Sigmoid colon (tissue), 6 donors: ENCODE measurements at regions not wholly inside any gene's neighbourhood (a gene's known extent, or its start where the extent isn't known, plus 50 kb on each side); places are given as distances from the start of the nearest gene placed in this dataset.

Source experiments
- DNase-seq: peaks from one replicate; pipeline ENCODE4 v3.0.0-alpha.2; 2019
- H3K27ac ChIP-seq, 4 donors: fragments of 200-600 bp; sonication (generic); one replicate each; pipeline ENCODE4 v1.5.1; 2016 to 2019; ENCODE audit warnings: mild to moderate bottlenecking in 1 of 4
- H3K27me3 ChIP-seq, 3 donors: fragments of 200-600 bp; sonication (generic); one replicate each; pipeline ENCODE4 v1.5.1; 2019; ENCODE audit warnings: mild to moderate bottlenecking in 1 of 3
- H3K36me3 ChIP-seq, 4 donors: fragments of 200-600 bp; sonication (generic); one replicate each; pipeline ENCODE4 v1.5.1; 2016 to 2019
- H3K4me1 ChIP-seq, 4 donors: fragments of 200-600 bp; sonication (generic); one replicate each; pipeline ENCODE4 v1.5.1; 2017 to 2019
- H3K4me3 ChIP-seq, 4 donors: fragments of 200-600 bp; sonication (generic); one replicate each; pipeline ENCODE4 v1.5.1; 2017 to 2019; ENCODE audit warnings: mild to moderate bottlenecking in 2 of 4, moderate library complexity in 1 of 4
- H3K9me3 ChIP-seq, 4 donors: fragments of 200-600 bp in 3 of 4; sonication (generic) in 3 of 4; one replicate each; pipeline versions ENCODE4 v1.5.1 to v1.6.1; 2013 to 2019
- CTCF ChIP-seq, 4 experiments: fragments of 450-650 bp in 3 of 4; fragments of 200-600 bp in 1 of 4; IDR thresholded peaks; one replicate each; pipeline ENCODE4 v1.5.1; 2016 to 2019; ENCODE audit warnings: antibody characterized with exemption in 4 of 4, mild to moderate bottlenecking in 3 of 4, moderate library complexity in 2 of 4
- EP300 ChIP-seq, 4 donors: sonication (generic); formaldehyde crosslinking; IDR thresholded peaks; one replicate each; pipeline ENCODE4 v1.6.1; 2017; ENCODE audit warnings: antibody characterized with exemption in 4 of 4
- POLR2A ChIP-seq, 2 donors: fragments of 450-650 bp; IDR thresholded peaks; one replicate each; pipeline ENCODE4 v1.6.1; 2016; ENCODE audit warnings: antibody characterized with exemption in 2 of 2, mild to moderate bottlenecking in 2 of 2, moderate library complexity in 2 of 2
- POLR2AphosphoS5 ChIP-seq, 4 donors: sonication (generic); formaldehyde crosslinking; IDR thresholded peaks; one replicate each; pipeline ENCODE4 v1.6.1; 2017; ENCODE audit warnings: antibody characterized with exemption in 4 of 4
- WGBS, 2 donors: extraction: QIAGEN DNeasy Blood & Tissue Kit; methylation state at CpG; one replicate each; pipeline ENCODE4 v1.1.7; 2013; 5-methylcytosine and 5-hydroxymethylcytosine counted together
- intact Hi-C: fragments of 100-400 bp; cut with DNase I; formaldehyde crosslinking; loops from one replicate; pipeline ENCODE4 v1.15.1; 2023
- donor health status: healthy with polysubstance abuse.
- donor health status: healthy.

- intact Hi-C loops, result no loop called here
- DNase-seq, result no peak
- Histone ChIP-seq H3K4me1 (no peaks in the 10 kb centered on the region), H3K27ac (no peak overlapping the region), H3K36me3 (no peaks in the 10 kb centered on the region), H3K9me3 (no peaks in the 10 kb centered on the region), H3K27me3 (no peaks in the 10 kb centered on the region), H3K4me3 (no peak overlapping the region)
- no peak for TF ChIP-seq EP300 (IDR thresholded peaks at IDR 0.05)
- TF ChIP-seq CTCF (IDR thresholded peaks at IDR 0.05), result peak in 3 of 4 experiments; percentile 29 to 44 (median 40)
- TF ChIP-seq POLR2A (IDR thresholded peaks at IDR 0.05), result no peak
- TF ChIP-seq POLR2AphosphoS5 (IDR thresholded peaks at IDR 0.05), result no peak
- WGBS, 2 donors, result 22 to 30% methylated on average over 12 of the region's 12 CpGs
Observed at GRCh38 chr12:128069359-128069997, 197.5 kb upstream of the TMEM132C start.

DNA sequence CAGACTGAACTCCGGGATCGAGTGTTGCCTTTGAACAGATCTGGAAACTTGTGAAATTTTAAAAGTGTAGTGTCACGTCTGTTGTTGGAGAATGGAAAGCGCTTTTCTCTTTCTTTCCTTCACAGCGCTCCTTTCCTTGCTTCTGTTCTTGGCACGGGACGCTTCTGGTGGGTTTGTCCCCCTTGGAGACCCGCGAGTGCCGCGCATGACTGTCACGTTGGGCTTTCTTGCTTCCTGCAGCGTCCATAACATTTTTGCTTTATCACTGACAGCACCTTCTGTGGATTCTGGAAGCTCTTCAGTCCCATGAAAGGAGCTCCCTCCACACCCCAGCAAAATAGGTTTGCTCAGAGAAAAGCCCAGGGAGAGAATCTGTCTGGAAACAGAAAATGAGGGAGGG lies 193.0 kb upstream of the TMEM132C start:
- Histone ChIP-seq H3K4me3 (no peak overlapping the region), H3K4me1 (no peaks in the 10 kb centered on the region), H3K36me3 (no peaks in the 10 kb centered on the region), H3K9me3 (no peaks in the 10 kb centered on the region), H3K27me3 (no peaks in the 10 kb centered on the region), H3K27ac (no peak overlapping the region)
- intact Hi-C loops, result no loop called here
- 88% methylated on average over 13 of the region's 13 CpGs for WGBS, 2 donors
- no peak for DNase-seq
- TF ChIP-seq POLR2A (IDR thresholded peaks at IDR 0.05) (no peak), CTCF (IDR thresholded peaks at IDR 0.05) (no peak), POLR2AphosphoS5 (IDR thresholded peaks at IDR 0.05) (no peak), EP300 (IDR thresholded peaks at IDR 0.05) (no peak)

GRCh38 chr12:128075332-128075731 lies 191.6 kb upstream of the TMEM132C start:
- Histone ChIP-seq H3K36me3 (no peaks in the 10 kb centered on the region), H3K27ac (no peak overlapping the region), H3K9me3 (no peaks in the 10 kb centered on the region), H3K27me3 (no peaks in the 10 kb centered on the region), H3K4me1 (no peaks in the 10 kb centered on the region), H3K4me3 (no peak overlapping the region)
- intact Hi-C loops, result no loop called here
- 82 to 84% methylated on average over 9 of the region's 9 CpGs for WGBS, 2 donors
- TF ChIP-seq EP300 (IDR thresholded peaks at IDR 0.05), result no peak
- no peak for TF ChIP-seq POLR2AphosphoS5 (IDR thresholded peaks at IDR 0.05)
- TF ChIP-seq POLR2A (IDR thresholded peaks at IDR 0.05), result no peak
- no peak for TF ChIP-seq CTCF (IDR thresholded peaks at IDR 0.05)
- DNase-seq, result no peak

DNA sequence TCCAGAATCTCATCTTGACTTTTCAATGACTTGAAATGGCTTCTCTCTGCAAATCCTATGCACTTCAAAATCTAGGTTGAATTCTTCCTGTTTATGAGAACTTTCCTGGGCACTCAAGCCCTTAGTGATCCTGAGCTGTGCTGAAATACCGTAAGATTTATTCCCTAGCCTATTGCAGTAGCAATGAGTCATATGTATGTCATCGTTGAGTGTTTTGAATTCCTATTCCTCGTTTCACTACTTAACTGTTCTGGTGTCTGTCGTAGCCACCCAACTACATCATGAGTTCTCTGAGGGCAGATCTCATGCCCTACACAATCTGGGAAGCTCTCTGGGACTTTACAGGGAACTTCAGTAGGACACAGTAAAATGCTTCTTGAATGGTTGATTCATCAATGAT lies 190.8 kb upstream of the TMEM132C start:
- H3K27ac ChIP-seq, result no peak overlapping the region
- no peak for DNase-seq
- H3K4me3 ChIP-seq, result no peak overlapping the region
- intact Hi-C loops, result no loop called here
- no peaks in the 10 kb centered on the region for H3K36me3 ChIP-seq
- no peak for TF ChIP-seq CTCF (IDR thresholded peaks at IDR 0.05)
- TF ChIP-seq POLR2A (IDR thresholded peaks at IDR 0.05), result no peak
- TF ChIP-seq EP300 (IDR thresholded peaks at IDR 0.05), result no peak
- peak in 1 of 4 donors; percentile 16 for TF ChIP-seq POLR2AphosphoS5 (IDR thresholded peaks at IDR 0.05)
- no peaks in the 10 kb centered on the region for H3K4me1 ChIP-seq
- H3K27me3 ChIP-seq, result no peaks in the 10 kb centered on the region
- no peaks in the 10 kb centered on the region for H3K9me3 ChIP-seq
- 56 to 78% methylated on average over 4 of the region's 4 CpGs for WGBS, 2 donors
